H9 (cell line): ENCODE measurements at regions not wholly inside any gene's neighbourhood (a gene's known extent, or its start where the extent isn't known, plus 50 kb on each side); places are given as distances from the start of the nearest gene placed in this dataset.

Source experiments
- DNase-seq: peaks from one replicate; pipeline ENCODE4 v3.0.0-alpha.2; 2017
- H2AFZ ChIP-seq: one replicate; pipeline ENCODE4 v1.6.1; 2013; ENCODE audit warnings: mild to moderate bottlenecking, low read length, control low read depth, moderate library complexity
- H2AK5ac ChIP-seq: 2 replicates; pipeline ENCODE4 v1.6.1; 2013; ENCODE audit warnings: low read length, control low read depth, mixed read lengths; ENCODE audit not compliant: insufficient read length
- H2BK120ac ChIP-seq: one replicate; pipeline ENCODE4 v1.6.1; 2013; ENCODE audit warnings: low read depth, mild to moderate bottlenecking, low read length, control low read depth, inconsistent platforms; ENCODE audit not compliant: poor library complexity, severe bottlenecking
- H2BK12ac ChIP-seq: 2 replicates; pipeline ENCODE4 v1.6.1; 2013; ENCODE audit warnings: low read length, control low read depth, mixed read lengths, low read depth; ENCODE audit not compliant: insufficient read length
- H2BK15ac ChIP-seq: 2 replicates; pipeline ENCODE4 v1.6.1; 2013; ENCODE audit warnings: low read depth, low read length, control low read depth
- H2BK20ac ChIP-seq: one replicate; pipeline ENCODE4 v1.6.1; 2013; ENCODE audit warnings: low read depth, mild to moderate bottlenecking, low read length, control low read depth, inconsistent platforms; ENCODE audit not compliant: poor library complexity, severe bottlenecking
- H2BK5ac ChIP-seq: 2 replicates; pipeline ENCODE4 v1.6.1; 2013; ENCODE audit warnings: low read length, control low read depth, mixed read lengths; ENCODE audit not compliant: insufficient read length
- H3K14ac ChIP-seq: 2 replicates; pipeline ENCODE4 v1.6.1; 2013; ENCODE audit warnings: low read length, control low read depth; ENCODE audit not compliant: insufficient read depth
- H3K18ac ChIP-seq: 2 replicates; pipeline ENCODE4 v1.6.1; 2013; ENCODE audit warnings: low read depth, mild to moderate bottlenecking, mixed read lengths, low read length, control low read depth; ENCODE audit not compliant: insufficient read length
- H3K23ac ChIP-seq: 2 replicates; pipeline ENCODE4 v1.6.1; 2013; ENCODE audit warnings: low read length, control low read depth, mixed read lengths, low read depth; ENCODE audit not compliant: insufficient read length
- H3K23me2 ChIP-seq: 2 replicates; pipeline ENCODE4 v1.6.1; 2013; ENCODE audit warnings: low read depth, mild to moderate bottlenecking, mixed read lengths, low read length, control low read depth; ENCODE audit not compliant: insufficient read length, poor library complexity, severe bottlenecking
- H3K27ac ChIP-seq: 2 replicates; pipeline ENCODE4 v1.5.1; 2013; ENCODE audit warnings: low read length, control low read depth, mixed read lengths, low read depth; ENCODE audit not compliant: insufficient read length
- H3K27me3 ChIP-seq: 2 replicates; pipeline ENCODE4 v1.6.1; 2013; ENCODE audit warnings: low read length, control low read depth, inconsistent platforms; ENCODE audit not compliant: insufficient read depth
- H3K4ac ChIP-seq: 2 replicates; pipeline ENCODE4 v1.6.1; 2013; ENCODE audit warnings: low read depth, mild to moderate bottlenecking, control low read depth, inconsistent platforms, low read length, moderate library complexity
- H3K4me1 ChIP-seq: 2 replicates; pipeline ENCODE4 v1.6.1; 2013; ENCODE audit warnings: low read length, control low read depth, inconsistent platforms; ENCODE audit not compliant: insufficient read depth
- H3K4me2 ChIP-seq: 2 replicates; pipeline ENCODE4 v1.6.1; 2013; ENCODE audit warnings: low read length, control low read depth, mixed read lengths; ENCODE audit not compliant: insufficient read length, insufficient read depth
- H3K56ac ChIP-seq: 2 replicates; pipeline ENCODE4 v1.6.1; 2013; ENCODE audit warnings: low read depth, mild to moderate bottlenecking, mixed read lengths, low read length, control low read depth; ENCODE audit not compliant: insufficient read length
- H3K79me1 ChIP-seq: 2 replicates; pipeline ENCODE4 v1.6.1; 2013; ENCODE audit warnings: low read depth, mild to moderate bottlenecking, moderate library complexity, low read length, control low read depth, inconsistent platforms; ENCODE audit not compliant: insufficient read depth, poor library complexity, severe bottlenecking
- H3K79me2 ChIP-seq: 2 replicates; pipeline ENCODE4 v1.6.1; 2013; ENCODE audit warnings: low read length, control low read depth, inconsistent platforms; ENCODE audit not compliant: insufficient read depth
- H3K9ac ChIP-seq: 2 replicates; pipeline ENCODE4 v1.6.1; 2013; ENCODE audit warnings: low read length, control low read depth, mixed read lengths; ENCODE audit not compliant: insufficient read length; ENCODE audit errors: extremely low read depth
- H3K9me3 ChIP-seq: one replicate; pipeline ENCODE4 v1.6.1; 2013; ENCODE audit warnings: low read depth, low read length, inconsistent platforms; ENCODE audit not compliant: control insufficient read depth
- H3T11ph ChIP-seq: one replicate; pipeline ENCODE4 v1.6.1; 2013; ENCODE audit warnings: mild to moderate bottlenecking, low read length, control low read depth, inconsistent platforms
- H4K20me1 ChIP-seq: one replicate; pipeline ENCODE4 v1.6.1; 2013; ENCODE audit not compliant: control insufficient read depth, insufficient read length, insufficient read depth
- H4K5ac ChIP-seq: 2 replicates; pipeline ENCODE4 v1.6.1; 2013; ENCODE audit warnings: low read depth, mild to moderate bottlenecking, mixed read lengths, low read length, control low read depth; ENCODE audit not compliant: insufficient read length
- H4K8ac ChIP-seq: replicated peaks from 2 replicates; pipeline ENCODE4 v1.6.1; 2013; ENCODE audit warnings: low read length, control low read depth, mixed read lengths, low read depth; ENCODE audit not compliant: insufficient read length
- H4K91ac ChIP-seq: 2 replicates; pipeline ENCODE4 v1.6.1; 2013; ENCODE audit warnings: low read depth, mild to moderate bottlenecking, moderate library complexity, mixed read lengths, low read length, control low read depth; ENCODE audit not compliant: insufficient read length
- H3K27ac Mint-ChIP-seq, 3 experiments: 2 replicates in 2 of 3; 3 replicates in 1 of 3; pipeline ENCODE4 v1.8.0; 2020 to 2021; ENCODE audit warnings: mixed read lengths in 3 of 3, mild to moderate bottlenecking in 1 of 3, moderate library complexity in 1 of 3
- H3K27me3 Mint-ChIP-seq: 2 replicates; pipeline ENCODE4 v1.8.0; 2021; ENCODE audit warnings: low read depth, mild to moderate bottlenecking, moderate library complexity, mixed read lengths
- H3K36me3 Mint-ChIP-seq, 3 experiments: 2 replicates in 2 of 3; 3 replicates in 1 of 3; pipeline ENCODE4 v1.8.0; 2020 to 2021; ENCODE audit warnings: low read depth in 3 of 3, mixed read lengths in 3 of 3; ENCODE audit not compliant: insufficient read depth in 1 of 3
- H3K4me1 Mint-ChIP-seq, 2 experiments: 2 replicates each; pipeline ENCODE4 v1.8.0; 2020; ENCODE audit warnings: mixed read lengths in 2 of 2
- H3K4me3 Mint-ChIP-seq, 2 experiments: 2 replicates in 1 of 2; 3 replicates in 1 of 2; pipeline ENCODE4 v1.8.0; 2020 to 2021; ENCODE audit warnings: mild to moderate bottlenecking in 2 of 2, mixed read lengths in 2 of 2, moderate library complexity in 1 of 2
- H3K9me3 Mint-ChIP-seq, 2 experiments: 2 replicates in 1 of 2; 3 replicates in 1 of 2; pipeline ENCODE4 v1.8.0; 2020; ENCODE audit warnings: mild to moderate bottlenecking in 2 of 2, mixed read lengths in 2 of 2, moderate library complexity in 1 of 2
- CTCF ChIP-seq: fragments of 200-600 bp; sonication (generic); conservative IDR thresholded peaks from 3 replicates; pipeline ENCODE4 v1.8.0; 2021; ENCODE audit warnings: antibody characterized with exemption, mild to moderate bottlenecking
- WGBS: extraction: QIAGEN DNeasy Blood & Tissue Kit; methylation state at CpG from one replicate; pipeline ENCODE4 v1.1.7; 2013; ENCODE audit warnings: missing lambda C conversion rate, low lambda C conversion rate, mixed read lengths; ENCODE audit not compliant: insufficient read length; ENCODE audit errors: extremely low coverage; 5-methylcytosine and 5-hydroxymethylcytosine counted together

- Mint-ChIP-seq H3K4me1 (peaks cover 4 to 17% of the 10 kb centered on the region in 2 experiments; a peak in 3 of 4 replicates), H3K27me3 (peaks cover 43% of the 10 kb centered on the region), H3K27ac (no peak overlapping the region), H3K36me3 (no peaks in the 10 kb centered on the region), H3K9me3 (no peaks in the 10 kb centered on the region; a peak in 2 of 5 replicates), H3K4me3 (no peak overlapping the region)
- TF ChIP-seq CTCF = no peak
- H3K23me2 ChIP-seq = peaks cover 6% of the 10 kb centered on the region
- H2BK12ac ChIP-seq = no peak overlapping the region
- no peak overlapping the region for H3K4ac ChIP-seq
- H3K9me3 ChIP-seq = no peaks in the 10 kb centered on the region
- H3K23ac ChIP-seq = no peak overlapping the region
- no peak overlapping the region for H3K14ac ChIP-seq
- no peak overlapping the region for H2AFZ ChIP-seq
- H2BK15ac ChIP-seq = no peak overlapping the region
- no peak overlapping the region for H4K5ac ChIP-seq
- no peaks in the 10 kb centered on the region for H3K79me1 ChIP-seq
- H3K4me1 ChIP-seq = no peaks in the 10 kb centered on the region
- no peak overlapping the region for H3K18ac ChIP-seq
- H4K8ac ChIP-seq = no peak overlapping the region
- H4K91ac ChIP-seq = no peak overlapping the region
- H3K27ac ChIP-seq = no peak overlapping the region
- no peak overlapping the region for H2BK20ac ChIP-seq
- no peak overlapping the region for H3K56ac ChIP-seq
- no peaks in the 10 kb centered on the region for H4K20me1 ChIP-seq
- no peaks in the 10 kb centered on the region for H3K27me3 ChIP-seq
- H3K4me2 ChIP-seq = no peak overlapping the region
- WGBS = no CpG with 5 or more reads among the region's 13 CpGs
- H2BK5ac ChIP-seq = no peak overlapping the region
- DNase-seq = no peak
- H3K79me2 ChIP-seq = no peaks in the 10 kb centered on the region
- H3K9ac ChIP-seq = no peak overlapping the region
- H2BK120ac ChIP-seq = no peak overlapping the region
- no peak overlapping the region for H2AK5ac ChIP-seq
- H3T11ph ChIP-seq = no peak overlapping the region
Measured at GRCh38 chr6:28726569-28727309, 197.0 kb downstream of the TRIM27 start.
